ENCODE measurements at regions not wholly inside any gene's neighbourhood (a gene's known extent, or its start where the extent isn't known, plus 50 kb on each side); places are given as distances from the start of the nearest gene placed in this dataset.

DNA sequence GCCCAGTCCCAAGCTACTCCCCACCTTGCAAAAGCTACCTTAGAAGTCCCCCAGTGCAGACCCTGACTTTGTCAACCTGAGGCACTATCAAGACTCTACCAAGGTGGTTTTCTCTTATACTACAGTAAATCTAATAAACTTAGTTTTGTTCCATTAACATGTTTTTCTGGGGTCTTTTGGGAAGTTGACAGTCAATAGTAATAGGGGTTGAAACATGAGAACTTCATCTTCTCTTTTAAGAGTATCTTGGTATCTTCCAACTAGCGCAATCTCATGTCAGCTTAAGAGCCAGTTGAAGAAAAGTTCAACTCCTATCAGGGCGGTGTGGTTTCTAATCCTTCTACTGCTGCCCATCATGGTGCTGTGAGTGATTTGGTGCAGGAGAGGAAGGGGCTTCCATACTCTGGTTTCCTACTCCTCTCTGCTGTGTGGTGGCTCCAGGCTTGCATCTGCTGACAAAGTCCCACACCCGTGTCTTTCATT is 164.2 kb downstream of the FOXA2 start:
- TF ChIP-seq, protein P1, sequence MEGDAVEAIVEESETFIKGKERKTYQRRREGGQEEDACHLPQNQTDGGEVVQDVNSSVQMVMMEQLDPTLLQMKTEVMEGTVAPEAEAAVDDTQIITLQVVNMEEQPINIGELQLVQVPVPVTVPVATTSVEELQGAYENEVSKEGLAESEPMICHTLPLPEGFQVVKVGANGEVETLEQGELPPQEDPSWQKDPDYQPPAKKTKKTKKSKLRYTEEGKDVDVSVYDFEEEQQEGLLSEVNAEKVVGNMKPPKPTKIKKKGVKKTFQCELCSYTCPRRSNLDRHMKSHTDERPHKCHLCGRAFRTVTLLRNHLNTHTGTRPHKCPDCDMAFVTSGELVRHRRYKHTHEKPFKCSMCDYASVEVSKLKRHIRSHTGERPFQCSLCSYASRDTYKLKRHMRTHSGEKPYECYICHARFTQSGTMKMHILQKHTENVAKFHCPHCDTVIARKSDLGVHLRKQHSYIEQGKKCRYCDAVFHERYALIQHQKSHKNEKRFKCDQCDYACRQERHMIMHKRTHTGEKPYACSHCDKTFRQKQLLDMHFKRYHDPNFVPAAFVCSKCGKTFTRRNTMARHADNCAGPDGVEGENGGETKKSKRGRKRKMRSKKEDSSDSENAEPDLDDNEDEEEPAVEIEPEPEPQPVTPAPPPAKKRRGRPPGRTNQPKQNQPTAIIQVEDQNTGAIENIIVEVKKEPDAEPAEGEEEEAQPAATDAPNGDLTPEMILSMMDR (IDR thresholded peaks at IDR 0.05): no peak
- no peak for TF ChIP-seq POLR2A (IDR thresholded peaks at IDR 0.05)
